ENCODE measurements at regions not wholly inside any gene's neighbourhood (a gene's known extent, or its start where the extent isn't known, plus 50 kb on each side); places are given as distances from the start of the nearest gene placed in this dataset.

GRCh38 chr12:19947344-19947743 is 421.0 kb upstream of the PDE3A start:
- Histone ChIP-seq H3K4me1 (peaks cover 0 to 4% of the 10 kb centered on the region in 2 donors), H3K27ac (no peak overlapping the region)
- no peak for TF ChIP-seq CTCF (IDR thresholded peaks at IDR 0.05)

GRCh38 chr12:19951664-19952063 is 416.7 kb upstream of the PDE3A start:
- no peak for TF ChIP-seq CTCF (IDR thresholded peaks at IDR 0.05)
- Histone ChIP-seq H3K4me3 (no peak overlapping the region), H3K36me3 (no peaks in the 10 kb centered on the region), H3K27ac (peak overlapping the region in 1 of 2 donors; percentile 18), H3K9me3 (no peaks in the 10 kb centered on the region), H3K27me3 (no peaks in the 10 kb centered on the region), H3K4me1 (no peaks in the 10 kb centered on the region)
- no peak for DNase-seq (ENCODE audit: low spot score)

More at GRCh38 chr12:19947344-19947743, 421.0 kb upstream of the PDE3A start:
- H3K36me3 ChIP-seq, result no peaks in the 10 kb centered on the region
- DNase-seq (ENCODE audit: low spot score), result no peak
- no peaks in the 10 kb centered on the region for H3K27me3 ChIP-seq
- H3K9me3 ChIP-seq, result no peaks in the 10 kb centered on the region
- H3K4me3 ChIP-seq, result no peak overlapping the region

- Histone ChIP-seq H3K4me3 (no peak overlapping the region), H3K27ac (peak overlapping the region; percentile 59 to 74), H3K9me3 (no peaks in the 10 kb centered on the region), H3K27me3 (no peaks in the 10 kb centered on the region), H3K4me1 (no peaks in the 10 kb centered on the region), H3K36me3 (no peaks in the 10 kb centered on the region)
- TF ChIP-seq CTCF (IDR thresholded peaks at IDR 0.05), result no peak
- no peak for DNase-seq (ENCODE audit: low spot score)
Observed at GRCh38 chr12:19953734-19954133, 414.6 kb upstream of the PDE3A start.

GRCh38 chr12:19954163-19954562 is 414.2 kb upstream of the PDE3A start:
- H3K27me3 ChIP-seq, result no peaks in the 10 kb centered on the region
- DNase-seq (ENCODE audit: low spot score), result no peak
- H3K9me3 ChIP-seq, result no peaks in the 10 kb centered on the region
- H3K4me3 ChIP-seq, result no peak overlapping the region
- H3K36me3 ChIP-seq, result no peaks in the 10 kb centered on the region
- no peaks in the 10 kb centered on the region for H3K4me1 ChIP-seq
- TF ChIP-seq CTCF (IDR thresholded peaks at IDR 0.05), result no peak
- H3K27ac ChIP-seq, result peak overlapping the region; percentile 59 to 74

GRCh38 chr12:19957308-19958125 is 410.8 kb upstream of the PDE3A start:
- Histone ChIP-seq H3K4me3 (no peak overlapping the region), H3K4me1 (peaks cover 0 to 9% of the 10 kb centered on the region in 2 donors), H3K27me3 (no peaks in the 10 kb centered on the region), H3K9me3 (no peaks in the 10 kb centered on the region), H3K27ac (no peak overlapping the region), H3K36me3 (no peaks in the 10 kb centered on the region)
- no peak for TF ChIP-seq CTCF (IDR thresholded peaks at IDR 0.05)
- no peak for DNase-seq (ENCODE audit: low spot score)

- Histone ChIP-seq H3K9me3 (no peaks in the 10 kb centered on the region), H3K27me3 (no peaks in the 10 kb centered on the region), H3K36me3 (no peaks in the 10 kb centered on the region), H3K4me3 (no peak overlapping the region), H3K27ac (no peak overlapping the region), H3K4me1 (peaks cover 0 to 9% of the 10 kb centered on the region in 2 donors)
- TF ChIP-seq CTCF (IDR thresholded peaks at IDR 0.05), result no peak
- DNase-seq (ENCODE audit: low spot score), result no peak
Observed at GRCh38 chr12:19958389-19958788, 409.9 kb upstream of the PDE3A start.
